ENCODE measurements at regions not wholly inside any gene's neighbourhood (a gene's known extent, or its start where the extent isn't known, plus 50 kb on each side); places are given as distances from the start of the nearest gene placed in this dataset.

- TF ChIP-seq, protein P1, sequence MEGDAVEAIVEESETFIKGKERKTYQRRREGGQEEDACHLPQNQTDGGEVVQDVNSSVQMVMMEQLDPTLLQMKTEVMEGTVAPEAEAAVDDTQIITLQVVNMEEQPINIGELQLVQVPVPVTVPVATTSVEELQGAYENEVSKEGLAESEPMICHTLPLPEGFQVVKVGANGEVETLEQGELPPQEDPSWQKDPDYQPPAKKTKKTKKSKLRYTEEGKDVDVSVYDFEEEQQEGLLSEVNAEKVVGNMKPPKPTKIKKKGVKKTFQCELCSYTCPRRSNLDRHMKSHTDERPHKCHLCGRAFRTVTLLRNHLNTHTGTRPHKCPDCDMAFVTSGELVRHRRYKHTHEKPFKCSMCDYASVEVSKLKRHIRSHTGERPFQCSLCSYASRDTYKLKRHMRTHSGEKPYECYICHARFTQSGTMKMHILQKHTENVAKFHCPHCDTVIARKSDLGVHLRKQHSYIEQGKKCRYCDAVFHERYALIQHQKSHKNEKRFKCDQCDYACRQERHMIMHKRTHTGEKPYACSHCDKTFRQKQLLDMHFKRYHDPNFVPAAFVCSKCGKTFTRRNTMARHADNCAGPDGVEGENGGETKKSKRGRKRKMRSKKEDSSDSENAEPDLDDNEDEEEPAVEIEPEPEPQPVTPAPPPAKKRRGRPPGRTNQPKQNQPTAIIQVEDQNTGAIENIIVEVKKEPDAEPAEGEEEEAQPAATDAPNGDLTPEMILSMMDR (IDR thresholded peaks at IDR 0.05), result no peak
- no peak for TF ChIP-seq POLR2A (IDR thresholded peaks at IDR 0.05)
These were observed 197.9 kb downstream of the FGF9 start for GRCh38 chr13:21868823-21869222.
